ENCODE measurements at regions not wholly inside any gene's neighbourhood (a gene's known extent, or its start where the extent isn't known, plus 50 kb on each side); places are given as distances from the start of the nearest gene placed in this dataset.

GRCh38 chr6:98203170-98203806 is 631.1 kb upstream of the POU3F2 start:
- H3K4me1 Mint-ChIP-seq, result no peaks in the 10 kb centered on the region
- no peak for DNase-seq (ENCODE audit: low read depth, low spot score)

GRCh38 chr6:98212468-98212867 is 621.9 kb upstream of the POU3F2 start:
- Mint-ChIP-seq H3K27ac (ENCODE audit: unreplicated experiment) (no peak overlapping the region), H3K36me3 (ENCODE audit: low read depth) (no peaks in the 10 kb centered on the region), H3K4me3 (no peak overlapping the region), H3K4me1 (peaks cover 5% of the 10 kb centered on the region), H3K27me3 (ENCODE audit: low read depth) (no peaks in the 10 kb centered on the region), H3K9me3 (no peaks in the 10 kb centered on the region)
- no peak for TF ChIP-seq CTCF (conservative IDR thresholded peaks at IDR 0.05)
- DNase-seq (ENCODE audit: low read depth, low spot score), result no peak

More at GRCh38 chr6:98203170-98203806, 631.1 kb upstream of the POU3F2 start:
- Mint-ChIP-seq H3K4me3 (no peak overlapping the region), H3K36me3 (ENCODE audit: low read depth) (no peaks in the 10 kb centered on the region), H3K27ac (ENCODE audit: unreplicated experiment) (no peak overlapping the region), H3K9me3 (no peaks in the 10 kb centered on the region), H3K27me3 (ENCODE audit: low read depth) (no peaks in the 10 kb centered on the region)
- no peak for TF ChIP-seq CTCF (conservative IDR thresholded peaks at IDR 0.05)

GRCh38 chr6:98215531-98215930 is 618.8 kb upstream of the POU3F2 start:
- no peaks in the 10 kb centered on the region for H3K27me3 Mint-ChIP-seq (ENCODE audit: low read depth)
- H3K9me3 Mint-ChIP-seq, result no peaks in the 10 kb centered on the region
- H3K4me3 Mint-ChIP-seq, result no peak overlapping the region
- H3K27ac Mint-ChIP-seq (ENCODE audit: unreplicated experiment), result peak overlapping the region; percentile 57
- DNase-seq (ENCODE audit: low read depth, low spot score), result no peak
- peaks cover 5% of the 10 kb centered on the region for H3K4me1 Mint-ChIP-seq
- no peak for TF ChIP-seq CTCF (conservative IDR thresholded peaks at IDR 0.05)
- H3K36me3 Mint-ChIP-seq (ENCODE audit: low read depth), result no peaks in the 10 kb centered on the region

GRCh38 chr6:98230250-98230649 is 604.1 kb upstream of the POU3F2 start:
- Mint-ChIP-seq H3K27me3 (ENCODE audit: low read depth) (no peaks in the 10 kb centered on the region), H3K4me1 (peaks cover 4% of the 10 kb centered on the region), H3K4me3 (no peak overlapping the region), H3K9me3 (peaks cover 13% of the 10 kb centered on the region), H3K36me3 (ENCODE audit: low read depth) (peaks cover 7% of the 10 kb centered on the region), H3K27ac (ENCODE audit: unreplicated experiment) (peak overlapping the region; percentile 9)
- DNase-seq (ENCODE audit: low read depth, low spot score), result no peak
- no peak for TF ChIP-seq CTCF (conservative IDR thresholded peaks at IDR 0.05)

- Mint-ChIP-seq H3K4me3 (no peak overlapping the region), H3K27ac (ENCODE audit: unreplicated experiment) (no peak overlapping the region), H3K9me3 (peaks cover 6% of the 10 kb centered on the region), H3K36me3 (ENCODE audit: low read depth) (peaks cover 3% of the 10 kb centered on the region), H3K4me1 (no peaks in the 10 kb centered on the region), H3K27me3 (ENCODE audit: low read depth) (no peaks in the 10 kb centered on the region)
- DNase-seq (ENCODE audit: low read depth, low spot score), result no peak
- TF ChIP-seq CTCF (conservative IDR thresholded peaks at IDR 0.05), result no peak
These were observed 595.3 kb upstream of the POU3F2 start for GRCh38 chr6:98239057-98239456.
